ENCODE measurements at regions not wholly inside any gene's neighbourhood (a gene's known extent, or its start where the extent isn't known, plus 50 kb on each side); places are given as distances from the start of the nearest gene placed in this dataset.
"Not testable (repeated sequence)": the region's sequence is repeated elsewhere in the genome, so short reads cannot be mapped to it uniquely, and the experiment has no call there.

- H3K27me3 ChIP-seq (ENCODE audit: control insufficient read depth, insufficient read depth, low read length): no peaks in the 10 kb centered on the region
- no peaks in the 10 kb centered on the region for H3K36me3 ChIP-seq (replicated peaks; ENCODE audit: control insufficient read depth, insufficient read depth, low read length)
- no peak for DNase-seq
- H3K4me3 ChIP-seq (ENCODE audit: insufficient read depth, low read depth, low read length): no peak overlapping the region
Measured at GRCh38 chr11:93032580-93032979, 63.1 kb downstream of the MTNR1B start.

DNA sequence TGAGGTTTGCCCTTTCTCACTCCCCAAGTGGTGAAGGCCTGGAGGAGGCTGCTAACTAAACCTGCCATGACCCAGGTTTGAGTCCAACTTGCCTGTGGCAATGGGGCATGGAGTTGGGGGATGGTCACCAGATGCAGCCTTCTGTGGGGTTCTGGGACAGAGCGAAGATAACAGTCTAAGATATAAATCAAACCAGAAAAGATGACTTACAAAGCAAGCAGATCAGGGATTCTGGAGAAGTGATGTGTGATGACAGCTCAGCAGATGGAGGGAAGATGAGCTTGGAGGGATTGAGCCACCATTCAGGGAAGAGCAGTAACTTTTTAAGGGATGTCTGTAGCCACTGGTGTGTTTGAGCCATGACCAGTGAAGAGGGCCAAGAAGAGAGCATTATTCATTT is 63.6 kb downstream of the MTNR1B start:
- no peak overlapping the region for H3K4me3 ChIP-seq (ENCODE audit: insufficient read depth, low read depth, low read length)
- no peak for DNase-seq

DNA sequence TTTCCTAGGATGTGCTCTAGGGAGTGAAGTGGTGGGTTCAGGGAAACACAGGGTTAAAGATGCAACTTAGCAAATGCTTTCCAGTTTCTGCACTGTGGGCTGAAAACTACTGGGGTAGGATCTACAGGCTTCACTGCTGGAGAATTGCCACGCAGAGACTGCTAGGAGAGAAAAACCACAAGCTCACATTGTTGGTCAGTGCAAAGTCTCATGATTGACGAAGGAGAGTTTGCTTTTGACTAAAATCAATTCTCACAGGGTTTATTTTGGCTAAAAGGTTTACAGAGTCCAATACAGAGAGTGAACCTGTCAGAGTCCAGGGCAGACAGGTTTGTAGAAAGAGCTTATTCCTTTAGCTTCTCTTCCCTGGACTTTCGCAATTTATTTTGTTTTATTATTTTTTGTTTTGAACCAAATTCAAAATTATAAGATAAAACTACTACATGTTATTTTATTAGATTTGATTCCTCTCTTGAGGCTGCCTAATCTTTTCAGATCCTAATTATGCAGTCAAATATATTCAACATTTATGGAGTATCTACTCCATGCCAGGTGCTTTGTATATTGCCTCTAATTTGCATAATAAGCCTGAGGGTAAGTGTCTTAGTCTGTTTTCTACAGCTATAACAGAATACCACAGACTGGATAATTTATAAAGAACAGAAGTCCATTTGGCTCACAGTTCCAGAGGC is 64.7 kb downstream of the MTNR1B start:
- Histone ChIP-seq H3K4me3 (ENCODE audit: insufficient read depth, low read depth, low read length) (no peak overlapping the region), H3K36me3 (replicated peaks; ENCODE audit: control insufficient read depth, insufficient read depth, low read length) (no peaks in the 10 kb centered on the region), H3K27me3 (ENCODE audit: control insufficient read depth, insufficient read depth, low read length) (no peaks in the 10 kb centered on the region)
- DNase-seq: no peak

More for the DNA sequence above, 63.6 kb downstream of the MTNR1B start:
- H3K36me3 ChIP-seq (replicated peaks; ENCODE audit: control insufficient read depth, insufficient read depth, low read length): no peaks in the 10 kb centered on the region
- no peaks in the 10 kb centered on the region for H3K27me3 ChIP-seq (ENCODE audit: control insufficient read depth, insufficient read depth, low read length)

GRCh38 chr11:93034723-93035039 is 65.2 kb downstream of the MTNR1B start:
- Histone ChIP-seq H3K27me3 (ENCODE audit: control insufficient read depth, insufficient read depth, low read length) (no peaks in the 10 kb centered on the region), H3K36me3 (replicated peaks; ENCODE audit: control insufficient read depth, insufficient read depth, low read length) (no peaks in the 10 kb centered on the region)
- DNase-seq: no peak

GRCh38 chr11:93038521-93038920 is 69.1 kb downstream of the MTNR1B start:
- Histone ChIP-seq H3K4me3 (ENCODE audit: insufficient read depth, low read depth, low read length) (no peak overlapping the region), H3K27me3 (ENCODE audit: control insufficient read depth, insufficient read depth, low read length) (no peaks in the 10 kb centered on the region), H3K36me3 (replicated peaks; ENCODE audit: control insufficient read depth, insufficient read depth, low read length) (no peaks in the 10 kb centered on the region)
- DNase-seq: no peak

More at GRCh38 chr11:93034723-93035039, 65.2 kb downstream of the MTNR1B start:
- H3K4me3 ChIP-seq (ENCODE audit: insufficient read depth, low read depth, low read length): no peak overlapping the region

DNA sequence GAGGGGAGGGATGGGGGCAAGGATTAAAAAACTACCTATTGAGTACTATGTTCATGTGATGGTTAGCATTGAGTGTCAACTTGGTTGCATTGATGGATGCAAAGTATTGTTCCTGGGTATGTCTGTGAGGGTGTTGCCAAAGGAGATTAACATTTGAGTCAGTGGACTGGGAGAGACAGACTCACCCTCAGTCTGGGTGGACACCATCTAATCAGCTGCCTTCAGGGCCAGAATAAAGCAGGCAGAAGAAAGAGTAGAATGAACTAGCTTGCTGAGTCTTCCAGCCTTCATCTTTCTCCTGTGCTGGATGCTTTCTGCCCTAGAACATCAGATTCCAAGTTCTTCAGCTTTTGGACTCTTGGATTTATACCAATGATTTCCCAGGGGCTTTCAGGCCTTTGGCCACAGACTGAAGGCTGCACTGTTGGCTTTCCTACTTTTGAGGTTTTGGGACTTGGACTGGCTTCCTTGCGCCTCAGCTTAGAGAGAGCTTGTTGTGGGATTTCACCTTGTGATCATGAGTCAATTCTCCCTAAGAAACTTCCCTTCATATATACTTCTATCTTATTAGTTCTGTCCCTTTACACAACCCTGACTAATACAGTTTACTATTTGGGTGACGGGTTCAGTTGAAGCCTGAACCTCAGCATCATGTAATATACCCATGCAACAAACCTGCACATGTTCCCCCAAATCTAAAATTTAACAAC is 70.2 kb downstream of the MTNR1B start:
- H3K36me3 ChIP-seq (replicated peaks; ENCODE audit: control insufficient read depth, insufficient read depth, low read length): no peaks in the 10 kb centered on the region
- no peak overlapping the region for H3K4me3 ChIP-seq (ENCODE audit: insufficient read depth, low read depth, low read length)
- H3K27me3 ChIP-seq (ENCODE audit: control insufficient read depth, insufficient read depth, low read length): no peaks in the 10 kb centered on the region
- no peak for DNase-seq

DNA sequence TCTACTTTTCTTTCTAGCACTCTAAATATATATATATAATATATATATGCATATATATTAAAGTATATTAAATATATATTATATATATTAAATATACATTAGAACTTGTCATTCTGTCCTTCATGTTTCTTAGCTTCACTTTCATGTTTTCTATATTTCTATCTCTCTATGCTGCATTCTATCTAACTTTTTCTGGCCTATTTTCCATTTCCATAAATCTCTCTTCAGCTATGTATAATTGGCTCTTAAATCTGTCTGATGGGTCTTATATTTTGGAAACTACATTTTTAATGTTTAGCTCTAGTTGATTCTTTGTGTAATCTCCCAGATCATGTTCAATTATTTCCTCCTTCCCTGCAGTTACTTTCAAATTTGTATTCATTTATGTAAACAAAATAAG is 72.2 kb downstream of the MTNR1B start:
- no peak for DNase-seq

DNA sequence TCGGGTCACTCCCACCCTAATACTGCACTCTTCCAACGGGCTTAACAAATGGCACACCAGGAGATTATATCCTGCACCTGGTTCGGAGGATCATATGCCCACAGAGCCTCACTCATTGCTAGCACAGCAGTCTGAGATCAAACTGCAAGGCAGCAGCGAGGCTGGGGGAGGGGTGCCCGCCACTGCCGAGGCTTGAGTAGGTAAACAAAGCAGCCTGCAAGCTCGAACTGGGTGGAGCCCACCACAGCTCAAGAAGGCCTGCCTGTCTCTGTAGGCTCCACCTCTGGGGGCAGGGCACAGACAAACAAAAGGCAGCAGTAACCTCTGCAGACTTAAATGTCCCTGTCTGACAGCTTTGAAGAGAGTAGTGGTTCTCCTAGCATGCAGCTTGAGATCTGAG is 73.7 kb downstream of the MTNR1B start:
- H3K4me3 ChIP-seq (ENCODE audit: insufficient read depth, low read depth, low read length); DNase-seq; H3K36me3 ChIP-seq (replicated peaks; ENCODE audit: control insufficient read depth, insufficient read depth, low read length); H3K27me3 ChIP-seq (ENCODE audit: control insufficient read depth, insufficient read depth, low read length): not testable (repeated sequence)

More for the DNA sequence above, 72.2 kb downstream of the MTNR1B start:
- Histone ChIP-seq H3K27me3 (ENCODE audit: control insufficient read depth, insufficient read depth, low read length) (no peaks in the 10 kb centered on the region), H3K36me3 (replicated peaks; ENCODE audit: control insufficient read depth, insufficient read depth, low read length) (no peaks in the 10 kb centered on the region), H3K4me3 (ENCODE audit: insufficient read depth, low read depth, low read length) (no peak overlapping the region)

DNA sequence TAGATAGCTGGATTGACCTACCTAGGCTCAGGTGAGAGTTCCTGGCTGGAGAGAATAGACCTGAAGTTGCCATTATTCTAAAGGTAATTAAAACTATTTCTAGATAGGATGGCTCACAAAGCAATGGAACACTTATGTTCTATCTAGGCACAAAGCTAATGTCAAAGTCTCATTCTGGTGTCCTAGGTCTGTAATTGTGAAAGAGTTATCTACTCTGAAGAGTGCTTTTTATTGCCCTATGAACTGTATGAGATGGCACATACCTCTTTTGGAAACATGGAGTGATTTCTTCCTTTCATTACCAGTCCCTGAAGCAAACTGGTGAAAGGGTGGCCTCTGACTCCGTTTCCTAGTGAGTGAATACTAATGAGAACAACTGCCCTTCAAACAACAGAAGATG is 80.3 kb downstream of the MTNR1B start:
- no peaks in the 10 kb centered on the region for H3K27me3 ChIP-seq (ENCODE audit: control insufficient read depth, insufficient read depth, low read length)
- peak; percentile 9 for DNase-seq
- no peaks in the 10 kb centered on the region for H3K36me3 ChIP-seq (replicated peaks; ENCODE audit: control insufficient read depth, insufficient read depth, low read length)
- no peak overlapping the region for H3K4me3 ChIP-seq (ENCODE audit: insufficient read depth, low read depth, low read length)

DNA sequence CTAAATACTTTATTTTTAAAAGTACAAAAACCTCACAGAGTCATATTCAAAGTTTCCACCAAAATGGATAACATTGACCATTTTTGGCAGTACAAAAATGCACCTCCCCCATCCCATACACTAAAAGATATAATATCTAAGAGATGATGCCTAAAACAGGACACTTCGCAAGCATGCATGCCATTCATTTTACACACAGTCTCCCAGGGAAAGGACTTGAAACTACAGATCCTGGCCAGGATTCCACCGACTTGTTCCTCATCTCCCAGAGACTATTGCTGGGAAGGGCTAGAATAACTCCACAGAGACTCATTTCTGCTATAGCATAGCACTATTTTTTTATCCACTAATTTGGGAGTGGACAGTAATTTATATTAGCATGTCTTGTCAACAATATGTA is 81.7 kb downstream of the MTNR1B start:
- H3K4me3 ChIP-seq (ENCODE audit: insufficient read depth, low read depth, low read length): no peak overlapping the region
- H3K36me3 ChIP-seq (replicated peaks; ENCODE audit: control insufficient read depth, insufficient read depth, low read length): no peaks in the 10 kb centered on the region
- no peak for DNase-seq
- H3K27me3 ChIP-seq (ENCODE audit: control insufficient read depth, insufficient read depth, low read length): no peaks in the 10 kb centered on the region

DNA sequence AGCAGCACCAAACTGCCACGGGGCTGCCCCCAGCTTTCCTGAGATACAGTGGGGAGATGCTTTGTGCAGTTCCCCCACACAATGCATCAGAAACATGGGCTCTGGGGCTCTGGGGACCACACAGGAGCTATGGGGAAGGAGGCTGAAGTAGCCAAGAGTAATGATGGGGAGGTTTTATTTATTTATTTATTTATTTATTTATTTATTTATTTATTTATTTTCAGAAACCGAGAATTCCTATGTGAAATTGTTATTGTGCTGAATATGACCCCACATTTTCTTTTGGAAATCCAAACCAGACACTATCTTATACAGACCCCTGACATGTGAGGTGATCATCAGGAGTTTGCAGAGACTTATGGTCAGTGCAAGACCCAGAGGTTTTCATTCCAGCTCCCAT is 84.4 kb downstream of the MTNR1B start:
- no peaks in the 10 kb centered on the region for H3K27me3 ChIP-seq (ENCODE audit: control insufficient read depth, insufficient read depth, low read length)
- no peak for DNase-seq
- H3K4me3 ChIP-seq (ENCODE audit: insufficient read depth, low read depth, low read length): no peak overlapping the region
- H3K36me3 ChIP-seq (replicated peaks; ENCODE audit: control insufficient read depth, insufficient read depth, low read length): no peaks in the 10 kb centered on the region

- Histone ChIP-seq H3K36me3 (replicated peaks; ENCODE audit: control insufficient read depth, insufficient read depth, low read length) (no peaks in the 10 kb centered on the region), H3K27me3 (ENCODE audit: control insufficient read depth, insufficient read depth, low read length) (no peaks in the 10 kb centered on the region), H3K4me3 (ENCODE audit: insufficient read depth, low read depth, low read length) (no peak overlapping the region)
- no peak for DNase-seq
Measured at GRCh38 chr11:93054279-93054678, 84.8 kb downstream of the MTNR1B start.

GRCh38 chr11:93054881-93055280 is 85.4 kb downstream of the MTNR1B start:
- no peaks in the 10 kb centered on the region for H3K36me3 ChIP-seq (replicated peaks; ENCODE audit: control insufficient read depth, insufficient read depth, low read length)
- H3K27me3 ChIP-seq (ENCODE audit: control insufficient read depth, insufficient read depth, low read length): no peaks in the 10 kb centered on the region
- no peak for DNase-seq

GRCh38 chr11:93059117-93059957 is 89.9 kb downstream of the MTNR1B start:
- DNase-seq: no peak
- no peak overlapping the region for H3K4me3 ChIP-seq (ENCODE audit: insufficient read depth, low read depth, low read length)
- no peaks in the 10 kb centered on the region for H3K36me3 ChIP-seq (replicated peaks; ENCODE audit: control insufficient read depth, insufficient read depth, low read length)
- H3K27me3 ChIP-seq (ENCODE audit: control insufficient read depth, insufficient read depth, low read length): no peaks in the 10 kb centered on the region

More at GRCh38 chr11:93054881-93055280, 85.4 kb downstream of the MTNR1B start:
- H3K4me3 ChIP-seq (ENCODE audit: insufficient read depth, low read depth, low read length): no peak overlapping the region

GRCh38 chr11:93063086-93063485 is 93.6 kb downstream of the MTNR1B start:
- DNase-seq: no peak
- no peak overlapping the region for H3K4me3 ChIP-seq (ENCODE audit: insufficient read depth, low read depth, low read length)

More at GRCh38 chr11:93063086-93063485, 93.6 kb downstream of the MTNR1B start:
- H3K27me3 ChIP-seq (ENCODE audit: control insufficient read depth, insufficient read depth, low read length): no peaks in the 10 kb centered on the region
- H3K36me3 ChIP-seq (replicated peaks; ENCODE audit: control insufficient read depth, insufficient read depth, low read length): no peaks in the 10 kb centered on the region
